Neural cell (in vitro differentiated cells): ENCODE measurements at regions not wholly inside any gene's neighbourhood (a gene's known extent, or its start where the extent isn't known, plus 50 kb on each side); places are given as distances from the start of the nearest gene placed in this dataset.

Experiments
- H2AFZ ChIP-seq: fragments of 200-600, 300-800 bp; sonication (generic), shearing (Covaris generic); 2 replicates; pipeline ENCODE4 v1.6.0; 2014; ENCODE audit warnings: low read depth, mild to moderate bottlenecking, antibody characterized with exemption, low read length, moderate library complexity
- H3F3A ChIP-seq: fragments of 200-600 bp; shearing (Covaris generic); 2 replicates; pipeline ENCODE4 v1.6.1; 2016; ENCODE audit warnings: mild to moderate bottlenecking, moderate library complexity, mixed read lengths, antibody characterized with exemption, low read length; ENCODE audit not compliant: insufficient read depth, poor library complexity, severe bottlenecking
- H3K27ac ChIP-seq: fragments of 200-600, 300-800 bp; sonication (generic), shearing (Covaris generic); 2 replicates; pipeline ENCODE4 v1.5.1; 2014; ENCODE audit warnings: mild to moderate bottlenecking, low read length, moderate library complexity
- H3K27me3 ChIP-seq: fragments of 300-800, 200-600 bp; sonication (generic), shearing (Covaris generic); 2 replicates; pipeline ENCODE4 v1.6.0; 2014; ENCODE audit warnings: mild to moderate bottlenecking, low read depth, low read length, moderate library complexity; ENCODE audit not compliant: insufficient read depth
- H3K36me3 ChIP-seq: fragments of 300-800, 200-600 bp; sonication (generic), shearing (Covaris generic); 2 replicates; pipeline ENCODE4 v1.5.1; 2014; ENCODE audit warnings: mild to moderate bottlenecking, antibody characterized with exemption, low read length, moderate library complexity; ENCODE audit not compliant: insufficient read depth
- H3K4me2 ChIP-seq: fragments of 300-800, 200-600 bp; sonication (generic), shearing (Covaris generic); 2 replicates; pipeline ENCODE4 v1.6.0; 2014; ENCODE audit warnings: mild to moderate bottlenecking, low read length
- H3K4me3 ChIP-seq: fragments of 300-800, 200-600 bp; sonication (generic), shearing (Covaris generic); 2 replicates; pipeline ENCODE4 v1.5.1; 2014; ENCODE audit warnings: mild to moderate bottlenecking, low read length, moderate library complexity
- H3K79me2 ChIP-seq: fragments of 200-600 bp; shearing (Covaris generic); replicated peaks from 2 replicates; pipeline ENCODE4 v1.6.0; 2014; ENCODE audit warnings: mild to moderate bottlenecking, low read length, moderate library complexity; ENCODE audit not compliant: insufficient read depth
- H3K9ac ChIP-seq: fragments of 300-800, 200-600 bp; sonication (generic), shearing (Covaris generic); 2 replicates; pipeline ENCODE4 v1.6.1; 2016; ENCODE audit warnings: mild to moderate bottlenecking, low read length, mixed read lengths
- H3K9me2 ChIP-seq: fragments of 200-600 bp; shearing (Covaris generic); 2 replicates; pipeline ENCODE4 v1.6.1; 2016; ENCODE audit warnings: mild to moderate bottlenecking, low read length, mixed read lengths; ENCODE audit not compliant: insufficient read depth
- H3K9me3 ChIP-seq: fragments of 200-600, 300-800 bp; sonication (generic), shearing (Covaris generic); 2 replicates; pipeline ENCODE4 v1.6.1; 2016; ENCODE audit warnings: mild to moderate bottlenecking, mixed run types, low read length, moderate library complexity, mixed read lengths
- H4K20me1 ChIP-seq: fragments of 200-600 bp; shearing (Covaris generic); 2 replicates; pipeline ENCODE4 v1.6.1; 2016; ENCODE audit warnings: mild to moderate bottlenecking, mixed run types; ENCODE audit not compliant: insufficient read depth
- CTCF ChIP-seq: fragments of 450-650 bp; IDR thresholded peaks from 2 replicates; pipeline ENCODE4 v1.5.1; 2014; ENCODE audit warnings: antibody characterized with exemption, mild to moderate bottlenecking, moderate library complexity; ENCODE audit not compliant: poor library complexity, severe bottlenecking
- EP300 ChIP-seq: fragments of 450-650 bp; conservative IDR thresholded peaks from 2 replicates; pipeline ENCODE4 v1.6.1; 2014; ENCODE audit warnings: antibody characterized with exemption, mild to moderate bottlenecking, moderate library complexity; ENCODE audit not compliant: poor library complexity, severe bottlenecking
- EZH2 ChIP-seq: fragments of 200-600, 300-800 bp; shearing (Covaris generic), sonication (generic); IDR thresholded peaks from 2 replicates; pipeline ENCODE4 v1.6.1; 2014; ENCODE audit warnings: antibody characterized with exemption, low read length, borderline replicate concordance, mild to moderate bottlenecking; ENCODE audit not compliant: insufficient read depth, poor library complexity, severe bottlenecking
- MXI1 ChIP-seq: fragments of 450-650 bp; conservative IDR thresholded peaks from 2 replicates; pipeline ENCODE4 v1.6.1; 2014; ENCODE audit warnings: antibody characterized with exemption, mild to moderate bottlenecking; ENCODE audit not compliant: poor library complexity, severe bottlenecking
- POLR2AphosphoS5 ChIP-seq: IDR thresholded peaks from 2 replicates; pipeline ENCODE4 v1.6.1; 2012
- RAD21 ChIP-seq: fragments of 450-650 bp; conservative IDR thresholded peaks from 2 replicates; pipeline ENCODE4 v1.6.1; 2014; ENCODE audit warnings: antibody characterized with exemption, mild to moderate bottlenecking, moderate library complexity
- SMC3 ChIP-seq: fragments of 450-650 bp; conservative IDR thresholded peaks from 2 replicates; pipeline ENCODE4 v1.6.1; 2014; ENCODE audit warnings: antibody characterized with exemption, mild to moderate bottlenecking, moderate library complexity; ENCODE audit not compliant: poor library complexity
- TAF1 ChIP-seq: IDR thresholded peaks from 2 replicates; pipeline ENCODE4 v1.6.1; 2012; ENCODE audit warnings: low read depth
- TF ChIP-seq, protein P1 (sequence below): IDR thresholded peaks from 2 replicates; pipeline ENCODE4 v1.6.1; 2012; ENCODE audit warnings: borderline replicate concordance

DNA sequence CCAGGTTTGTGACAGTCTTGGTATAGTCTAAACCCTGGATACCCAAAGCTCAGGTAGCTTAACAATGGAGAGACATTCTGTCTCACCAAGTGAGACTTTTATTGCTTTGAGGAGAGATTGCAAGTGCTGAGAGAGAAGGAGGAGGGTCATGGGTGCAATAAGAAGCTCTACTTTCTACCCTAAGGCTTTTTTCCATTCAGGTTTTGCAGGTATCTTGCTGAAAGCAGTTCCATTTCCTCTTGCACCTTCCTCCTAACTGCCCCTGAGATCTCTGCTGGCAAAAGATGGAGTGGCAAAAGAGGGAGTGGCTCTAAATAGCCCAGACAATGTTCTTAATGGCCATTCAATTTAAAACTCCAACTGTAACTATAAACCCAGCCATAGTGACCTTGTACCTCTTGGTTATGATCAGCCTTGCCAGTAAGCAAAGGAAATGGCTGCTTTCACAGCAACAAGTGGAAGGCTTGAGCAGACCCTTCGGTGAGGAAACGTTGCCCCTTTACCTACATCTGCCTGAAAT is 105.6 kb upstream of the CPEB2 start:
- Histone ChIP-seq H3K36me3 (no peaks in the 10 kb centered on the region), H3K4me2 (no peak overlapping the region), H3K4me3 (no peak overlapping the region), H3K27ac (no peak overlapping the region), H3K9me3 (no peaks in the 10 kb centered on the region), H3K27me3 (no peaks in the 10 kb centered on the region), H3K79me2 (no peaks in the 10 kb centered on the region), H3K9ac (no peak overlapping the region), H4K20me1 (no peaks in the 10 kb centered on the region), H3K9me2 (no peaks in the 10 kb centered on the region), H3F3A (no peaks in the 10 kb centered on the region), H2AFZ (no peak overlapping the region)
- TF ChIP-seq POLR2AphosphoS5, result no peak

DNA sequence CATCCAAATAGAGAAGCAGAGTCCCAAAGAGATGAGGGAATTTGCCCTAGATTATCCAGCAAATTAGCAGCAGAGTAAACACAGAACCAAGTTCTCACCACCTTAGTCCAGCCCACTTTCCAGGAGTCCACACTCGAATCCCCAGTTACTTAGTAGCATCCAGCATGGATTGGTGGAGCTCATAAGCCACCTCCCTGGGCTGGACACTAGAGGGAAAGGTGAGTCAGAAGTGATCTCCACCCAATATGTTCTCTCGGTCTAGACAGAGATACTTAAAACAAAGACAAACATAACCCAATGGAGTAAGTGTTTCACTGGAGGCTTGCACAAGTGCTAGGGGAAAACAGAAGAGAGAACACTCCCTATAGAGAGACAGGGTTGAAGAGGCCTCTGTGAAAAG is 105.1 kb upstream of the CPEB2 start:
- Histone ChIP-seq H3K9me3 (no peaks in the 10 kb centered on the region), H3K27ac (no peak overlapping the region), H3K9ac (no peak overlapping the region), H3K36me3 (no peaks in the 10 kb centered on the region), H3F3A (no peaks in the 10 kb centered on the region), H3K79me2 (no peaks in the 10 kb centered on the region), H3K9me2 (no peaks in the 10 kb centered on the region), H4K20me1 (no peaks in the 10 kb centered on the region), H2AFZ (no peak overlapping the region), H3K4me2 (no peak overlapping the region), H3K27me3 (no peaks in the 10 kb centered on the region), H3K4me3 (no peak overlapping the region)
- TF ChIP-seq SMC3 (no peak), POLR2AphosphoS5 (no peak), RAD21 (no peak), EZH2 (no peak), TAF1 (no peak), EP300 (no peak), MXI1 (no peak), CTCF (no peak)
- TF ChIP-seq, protein P1, sequence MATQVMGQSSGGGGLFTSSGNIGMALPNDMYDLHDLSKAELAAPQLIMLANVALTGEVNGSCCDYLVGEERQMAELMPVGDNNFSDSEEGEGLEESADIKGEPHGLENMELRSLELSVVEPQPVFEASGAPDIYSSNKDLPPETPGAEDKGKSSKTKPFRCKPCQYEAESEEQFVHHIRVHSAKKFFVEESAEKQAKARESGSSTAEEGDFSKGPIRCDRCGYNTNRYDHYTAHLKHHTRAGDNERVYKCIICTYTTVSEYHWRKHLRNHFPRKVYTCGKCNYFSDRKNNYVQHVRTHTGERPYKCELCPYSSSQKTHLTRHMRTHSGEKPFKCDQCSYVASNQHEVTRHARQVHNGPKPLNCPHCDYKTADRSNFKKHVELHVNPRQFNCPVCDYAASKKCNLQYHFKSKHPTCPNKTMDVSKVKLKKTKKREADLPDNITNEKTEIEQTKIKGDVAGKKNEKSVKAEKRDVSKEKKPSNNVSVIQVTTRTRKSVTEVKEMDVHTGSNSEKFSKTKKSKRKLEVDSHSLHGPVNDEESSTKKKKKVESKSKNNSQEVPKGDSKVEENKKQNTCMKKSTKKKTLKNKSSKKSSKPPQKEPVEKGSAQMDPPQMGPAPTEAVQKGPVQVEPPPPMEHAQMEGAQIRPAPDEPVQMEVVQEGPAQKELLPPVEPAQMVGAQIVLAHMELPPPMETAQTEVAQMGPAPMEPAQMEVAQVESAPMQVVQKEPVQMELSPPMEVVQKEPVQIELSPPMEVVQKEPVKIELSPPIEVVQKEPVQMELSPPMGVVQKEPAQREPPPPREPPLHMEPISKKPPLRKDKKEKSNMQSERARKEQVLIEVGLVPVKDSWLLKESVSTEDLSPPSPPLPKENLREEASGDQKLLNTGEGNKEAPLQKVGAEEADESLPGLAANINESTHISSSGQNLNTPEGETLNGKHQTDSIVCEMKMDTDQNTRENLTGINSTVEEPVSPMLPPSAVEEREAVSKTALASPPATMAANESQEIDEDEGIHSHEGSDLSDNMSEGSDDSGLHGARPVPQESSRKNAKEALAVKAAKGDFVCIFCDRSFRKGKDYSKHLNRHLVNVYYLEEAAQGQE, result no peak

- Histone ChIP-seq H3F3A (no peaks in the 10 kb centered on the region), H3K27me3 (no peaks in the 10 kb centered on the region), H3K79me2 (no peaks in the 10 kb centered on the region), H3K9me3 (no peaks in the 10 kb centered on the region), H3K4me2 (no peak overlapping the region), H2AFZ (no peak overlapping the region), H3K27ac (no peak overlapping the region), H4K20me1 (no peaks in the 10 kb centered on the region), H3K36me3 (no peaks in the 10 kb centered on the region), H3K4me3 (no peak overlapping the region), H3K9ac (no peak overlapping the region), H3K9me2 (no peaks in the 10 kb centered on the region)
- TF ChIP-seq POLR2AphosphoS5 (no peak), RAD21 (no peak), MXI1 (no peak), SMC3 (no peak)
Observed at GRCh38 chr4:14898989-14899388, 103.3 kb upstream of the CPEB2 start.
